ENCODE measurements at regions not wholly inside any gene's neighbourhood (a gene's known extent, or its start where the extent isn't known, plus 50 kb on each side); places are given as distances from the start of the nearest gene placed in this dataset.

DNA sequence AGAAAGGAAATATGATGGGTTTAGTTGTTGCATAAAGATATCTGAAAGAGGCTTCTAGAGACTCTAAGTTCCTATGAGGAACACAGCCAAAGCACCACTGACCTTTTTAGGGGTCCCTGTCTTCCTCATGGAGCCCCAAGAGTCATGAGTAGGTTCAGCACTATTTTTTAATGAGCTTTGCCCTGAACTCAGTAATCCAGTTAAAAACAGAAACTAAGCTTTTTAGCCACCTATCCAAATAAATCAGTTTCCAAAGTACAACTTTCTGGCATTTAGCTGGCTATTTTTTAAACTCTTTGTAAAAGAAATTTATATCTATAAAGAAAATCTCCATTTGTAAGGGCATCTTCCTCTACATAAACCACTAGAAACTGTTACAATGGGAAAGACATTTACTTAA is 241.8 kb upstream of the UBASH3B start:
- H2AFZ ChIP-seq (replicated peaks; ENCODE audit: low read length, poor library complexity) = no peak overlapping the region
- ATAC-seq (ENCODE audit: low read depth) (no peak), DNase-seq (no peak)
- ChIA-PET POLR2A (ENCODE audit: unreplicated experiment) (no interaction called here), CTCF (interaction anchor here (1.0 kb wide), 1 partner anchor 11 kb away, joined by 8 read pairs; no protein-coding TSS in a partner anchor)
- H3K36me3 ChIP-seq (ENCODE audit: control insufficient read depth, insufficient read depth, low read length) = 0 out of 2 replicates have a peak, but pooled peaks cover 1% of the 10 kb centered on the region
- no peak overlapping the region for H3K18ac ChIP-seq (ENCODE audit: low read depth, low read length)
- no peak overlapping the region for H3K4ac ChIP-seq (ENCODE audit: low read depth, low read length)
- H3K56ac ChIP-seq (ENCODE audit: extremely low read depth, insufficient read depth, low read length) = no peak overlapping the region
- in situ Hi-C loops (cut with MboI; ENCODE audit: low sequenced_read_pairs) = no loop called here
- no peak overlapping the region for H4K5ac ChIP-seq (ENCODE audit: low read depth, low read length)
- H4K20me1 ChIP-seq (ENCODE audit: insufficient read depth, low read length) = no peaks in the 10 kb centered on the region
- no peak overlapping the region for H3K27ac ChIP-seq (ENCODE audit: insufficient read depth, low read length)
- no peak overlapping the region for H2AK5ac ChIP-seq (ENCODE audit: low read depth, low read length)
- H4K91ac ChIP-seq (ENCODE audit: insufficient read depth, low read depth, low read length) = no peak overlapping the region
- no peaks in the 10 kb centered on the region for H3K9me1 ChIP-seq (ENCODE audit: insufficient read depth, low read length)
- no peak overlapping the region for H2BK15ac ChIP-seq (ENCODE audit: low read depth, low read length)
- intact Hi-C loops (cut with micrococcal nuclease) = no loop called here
- no peaks in the 10 kb centered on the region for H3K4me1 ChIP-seq (ENCODE audit: control insufficient read depth, insufficient read depth, low read length)
- no peak overlapping the region for H2BK20ac ChIP-seq (ENCODE audit: low read depth, low read length)
- H3K4me3 ChIP-seq (ENCODE audit: insufficient read depth, low read depth, low read length) = no peak overlapping the region
- no peak overlapping the region for H3K9ac ChIP-seq (ENCODE audit: low read depth, low read length)
- H3K4me2 ChIP-seq (ENCODE audit: low read depth, low read length) = no peak overlapping the region
- H2BK5ac ChIP-seq (ENCODE audit: low read depth, low read length, poor library complexity, severe bottlenecking) = no peak overlapping the region
- H3K9me3 ChIP-seq (ENCODE audit: control insufficient read depth, insufficient read depth, low read length) = peaks cover 7% of the 10 kb centered on the region
- H2BK120ac ChIP-seq (ENCODE audit: low read depth, low read length) = no peak overlapping the region
- no peak overlapping the region for H3K23ac ChIP-seq (ENCODE audit: low read depth, low read length)
- BruUV-seq (replicated peaks) = no TSS peak
- TF ChIP-seq MAZ (IDR thresholded peaks at IDR 0.05; ENCODE audit: borderline replicate concordance, low read depth, low read length) (no peak), CEBPB (IDR thresholded peaks at IDR 0.05; ENCODE audit: low read depth, low read length) (no peak), FOS (IDR thresholded peaks at IDR 0.05; ENCODE audit: low read depth, low read length) (no peak), CHD1 (IDR thresholded peaks at IDR 0.05; ENCODE audit: low read depth, low read length) (no peak), RFX5 (IDR thresholded peaks at IDR 0.05; ENCODE audit: low read depth, low read length) (no peak), MAFK (IDR thresholded peaks at IDR 0.05; ENCODE audit: low read depth, low read length) (no peak), SMC3 (IDR thresholded peaks at IDR 0.05; ENCODE audit: low read depth, low read length) (no peak), BHLHE40 (IDR thresholded peaks at IDR 0.05; ENCODE audit: low read depth, low read length) (no peak), MXI1 (IDR thresholded peaks at IDR 0.05; ENCODE audit: borderline replicate concordance, low read depth, low read length) (no peak), RCOR1 (IDR thresholded peaks at IDR 0.05; ENCODE audit: insufficient replicate concordance, low read length) (no peak), NFE2L2 (IDR thresholded peaks at IDR 0.05; ENCODE audit: low read depth, low read length) (no peak), POLR2A (IDR thresholded peaks at IDR 0.05; ENCODE audit: low read depth, low read length) (no peak), RAD21 (IDR thresholded peaks at IDR 0.05; ENCODE audit: low read length) (no peak)
- TF ChIP-seq, protein P1, sequence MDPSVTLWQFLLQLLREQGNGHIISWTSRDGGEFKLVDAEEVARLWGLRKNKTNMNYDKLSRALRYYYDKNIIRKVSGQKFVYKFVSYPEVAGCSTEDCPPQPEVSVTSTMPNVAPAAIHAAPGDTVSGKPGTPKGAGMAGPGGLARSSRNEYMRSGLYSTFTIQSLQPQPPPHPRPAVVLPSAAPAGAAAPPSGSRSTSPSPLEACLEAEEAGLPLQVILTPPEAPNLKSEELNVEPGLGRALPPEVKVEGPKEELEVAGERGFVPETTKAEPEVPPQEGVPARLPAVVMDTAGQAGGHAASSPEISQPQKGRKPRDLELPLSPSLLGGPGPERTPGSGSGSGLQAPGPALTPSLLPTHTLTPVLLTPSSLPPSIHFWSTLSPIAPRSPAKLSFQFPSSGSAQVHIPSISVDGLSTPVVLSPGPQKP (IDR thresholded peaks at IDR 0.05; ENCODE audit: borderline replicate concordance, low read depth, low read length) = no peak
- TF ChIP-seq, protein P2, sequence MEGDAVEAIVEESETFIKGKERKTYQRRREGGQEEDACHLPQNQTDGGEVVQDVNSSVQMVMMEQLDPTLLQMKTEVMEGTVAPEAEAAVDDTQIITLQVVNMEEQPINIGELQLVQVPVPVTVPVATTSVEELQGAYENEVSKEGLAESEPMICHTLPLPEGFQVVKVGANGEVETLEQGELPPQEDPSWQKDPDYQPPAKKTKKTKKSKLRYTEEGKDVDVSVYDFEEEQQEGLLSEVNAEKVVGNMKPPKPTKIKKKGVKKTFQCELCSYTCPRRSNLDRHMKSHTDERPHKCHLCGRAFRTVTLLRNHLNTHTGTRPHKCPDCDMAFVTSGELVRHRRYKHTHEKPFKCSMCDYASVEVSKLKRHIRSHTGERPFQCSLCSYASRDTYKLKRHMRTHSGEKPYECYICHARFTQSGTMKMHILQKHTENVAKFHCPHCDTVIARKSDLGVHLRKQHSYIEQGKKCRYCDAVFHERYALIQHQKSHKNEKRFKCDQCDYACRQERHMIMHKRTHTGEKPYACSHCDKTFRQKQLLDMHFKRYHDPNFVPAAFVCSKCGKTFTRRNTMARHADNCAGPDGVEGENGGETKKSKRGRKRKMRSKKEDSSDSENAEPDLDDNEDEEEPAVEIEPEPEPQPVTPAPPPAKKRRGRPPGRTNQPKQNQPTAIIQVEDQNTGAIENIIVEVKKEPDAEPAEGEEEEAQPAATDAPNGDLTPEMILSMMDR (conservative IDR thresholded peaks at IDR 0.05; ENCODE audit: low read depth, low read length) = no peak
- TF ChIP-seq, protein P3, sequence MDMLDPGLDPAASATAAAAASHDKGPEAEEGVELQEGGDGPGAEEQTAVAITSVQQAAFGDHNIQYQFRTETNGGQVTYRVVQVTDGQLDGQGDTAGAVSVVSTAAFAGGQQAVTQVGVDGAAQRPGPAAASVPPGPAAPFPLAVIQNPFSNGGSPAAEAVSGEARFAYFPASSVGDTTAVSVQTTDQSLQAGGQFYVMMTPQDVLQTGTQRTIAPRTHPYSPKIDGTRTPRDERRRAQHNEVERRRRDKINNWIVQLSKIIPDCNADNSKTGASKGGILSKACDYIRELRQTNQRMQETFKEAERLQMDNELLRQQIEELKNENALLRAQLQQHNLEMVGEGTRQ (IDR thresholded peaks at IDR 0.05; ENCODE audit: low read depth, low read length) = no peak
- dilution Hi-C loops (cut with HindIII; ENCODE audit: low sequenced_read_pairs, unreplicated experiment) = no loop called here
- H3K27me3 ChIP-seq (ENCODE audit: control insufficient read depth, insufficient read depth, low read length) = peaks cover 2% of the 10 kb centered on the region; the same call in 1 of the 2 replicates
- H4K8ac ChIP-seq (ENCODE audit: low read depth in 2 of 2, low read length in 2 of 2) = no peak overlapping the region
- H2AK9ac ChIP-seq (replicated peaks; ENCODE audit: low read depth, low read length, poor library complexity) = no peak overlapping the region
- H3K14ac ChIP-seq (replicated peaks; ENCODE audit: low read depth, low read length) = no peak overlapping the region
- no peaks in the 10 kb centered on the region for H3K79me1 ChIP-seq (ENCODE audit: low read depth in 1 of 2, low read length in 2 of 2)
